ENCODE measurements at regions not wholly inside any gene's neighbourhood (a gene's known extent, or its start where the extent isn't known, plus 50 kb on each side); places are given as distances from the start of the nearest gene placed in this dataset.

- DNase-seq, result no peak
- no peak for TF ChIP-seq CTCF (IDR thresholded peaks at IDR 0.05; ENCODE audit: low read depth, low read length, missing control alignments)
- no peak overlapping the region for H3K4me3 ChIP-seq (ENCODE audit: low read depth, low read length)
- no peaks in the 10 kb centered on the region for H3K27me3 ChIP-seq (replicated peaks)
- in situ Hi-C loops (cut with HindIII; ENCODE audit: low pct_ligation_motif_present, low sequenced_read_pairs), result no loop called here
- H3K27ac ChIP-seq, result no peak overlapping the region
- H3K36me3 ChIP-seq (replicated peaks), result no peaks in the 10 kb centered on the region
These were observed 251.8 kb downstream of the NNT start for GRCh38 chr5:43854697-43855292.

- DNase-seq, result no peak
- Histone ChIP-seq H3K36me3 (replicated peaks) (no peaks in the 10 kb centered on the region), H3K27ac (no peak overlapping the region), H3K27me3 (replicated peaks) (no peaks in the 10 kb centered on the region), H3K4me3 (ENCODE audit: low read depth, low read length) (no peak overlapping the region)
- in situ Hi-C loops (cut with HindIII; ENCODE audit: low pct_ligation_motif_present, low sequenced_read_pairs), result no loop called here
- no peak for TF ChIP-seq CTCF (IDR thresholded peaks at IDR 0.05; ENCODE audit: low read depth, low read length, missing control alignments)
These were observed 249.3 kb downstream of the NNT start for GRCh38 chr5:43852279-43852678.

- Histone ChIP-seq H3K4me3 (ENCODE audit: low read depth, low read length) (no peak overlapping the region), H3K36me3 (replicated peaks) (no peaks in the 10 kb centered on the region), H3K27ac (no peak overlapping the region), H3K27me3 (replicated peaks) (no peaks in the 10 kb centered on the region)
- DNase-seq, result no peak
- TF ChIP-seq CTCF (IDR thresholded peaks at IDR 0.05; ENCODE audit: low read depth, low read length, missing control alignments), result no peak
- in situ Hi-C loops (cut with HindIII; ENCODE audit: low pct_ligation_motif_present, low sequenced_read_pairs), result no loop called here
These were observed 248.8 kb downstream of the NNT start for GRCh38 chr5:43851741-43852140.

- Histone ChIP-seq H3K27ac (no peak overlapping the region), H3K27me3 (replicated peaks) (no peaks in the 10 kb centered on the region), H3K36me3 (replicated peaks) (no peaks in the 10 kb centered on the region), H3K4me3 (ENCODE audit: low read depth, low read length) (no peak overlapping the region)
- no peak for DNase-seq
- in situ Hi-C loops (cut with HindIII; ENCODE audit: low pct_ligation_motif_present, low sequenced_read_pairs), result no loop called here
- TF ChIP-seq CTCF (IDR thresholded peaks at IDR 0.05; ENCODE audit: low read depth, low read length, missing control alignments), result no peak
These were observed 237.6 kb downstream of the NNT start for GRCh38 chr5:43840424-43841125.

- in situ Hi-C loops (cut with HindIII; ENCODE audit: low pct_ligation_motif_present, low sequenced_read_pairs), result no loop called here
- Histone ChIP-seq H3K36me3 (replicated peaks) (no peaks in the 10 kb centered on the region), H3K27ac (peak overlapping the region; percentile 56), H3K4me3 (ENCODE audit: low read depth, low read length) (no peak overlapping the region), H3K27me3 (replicated peaks) (no peaks in the 10 kb centered on the region)
- peak; percentile 53 for DNase-seq
- TF ChIP-seq CTCF (IDR thresholded peaks at IDR 0.05; ENCODE audit: low read depth, low read length, missing control alignments), result no peak
These were observed 236.2 kb downstream of the NNT start for GRCh38 chr5:43839218-43839617.

- in situ Hi-C loops (cut with HindIII; ENCODE audit: low pct_ligation_motif_present, low sequenced_read_pairs), result no loop called here
- no peaks in the 10 kb centered on the region for H3K36me3 ChIP-seq (replicated peaks)
- DNase-seq, result no peak
- no peak overlapping the region for H3K4me3 ChIP-seq (ENCODE audit: low read depth, low read length)
- no peak overlapping the region for H3K27ac ChIP-seq
- H3K27me3 ChIP-seq (replicated peaks), result no peaks in the 10 kb centered on the region
- TF ChIP-seq CTCF (IDR thresholded peaks at IDR 0.05; ENCODE audit: low read depth, low read length, missing control alignments), result no peak
These were observed 235.0 kb downstream of the NNT start for GRCh38 chr5:43837996-43838395.

All from brain microvascular endothelial cell (primary cell).